ENCODE measurements at regions not wholly inside any gene's neighbourhood (a gene's known extent, or its start where the extent isn't known, plus 50 kb on each side); places are given as distances from the start of the nearest gene placed in this dataset.

DNA sequence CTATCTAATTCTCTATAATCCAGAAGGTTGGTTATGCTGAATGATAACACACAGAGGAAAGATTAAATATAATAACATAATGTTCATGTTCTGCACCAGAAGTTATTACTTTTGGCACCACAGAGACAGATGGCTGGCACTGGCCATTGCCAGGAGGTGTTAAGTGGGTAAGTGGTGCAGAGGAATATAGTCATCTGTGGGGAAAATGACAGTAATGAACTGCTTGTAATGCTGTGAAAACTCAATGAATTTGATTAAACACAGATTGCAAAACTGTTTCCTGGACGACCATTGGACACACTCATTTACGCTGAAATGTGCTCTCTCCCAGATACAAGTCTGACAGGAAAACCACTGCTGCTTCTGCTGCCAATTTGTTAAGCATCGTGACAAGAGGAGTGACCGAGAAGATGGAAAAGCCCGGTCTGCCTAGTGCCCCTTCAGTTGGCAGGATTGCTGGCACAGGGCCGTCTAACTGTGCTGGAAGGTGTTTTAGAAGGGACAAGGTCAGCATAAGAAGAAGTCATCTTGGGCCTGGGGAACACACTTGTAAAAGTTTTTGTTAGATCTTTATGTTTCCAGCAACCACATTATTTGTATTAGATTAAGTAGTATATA, 567.4 kb downstream of the CBLN4 start:
- TF ChIP-seq EZH2 (IDR thresholded peaks at IDR 0.05; ENCODE audit: borderline replicate concordance, insufficient read depth, low read depth, low read length, poor library complexity, severe bottlenecking): no peak
- TF ChIP-seq, protein P1, sequence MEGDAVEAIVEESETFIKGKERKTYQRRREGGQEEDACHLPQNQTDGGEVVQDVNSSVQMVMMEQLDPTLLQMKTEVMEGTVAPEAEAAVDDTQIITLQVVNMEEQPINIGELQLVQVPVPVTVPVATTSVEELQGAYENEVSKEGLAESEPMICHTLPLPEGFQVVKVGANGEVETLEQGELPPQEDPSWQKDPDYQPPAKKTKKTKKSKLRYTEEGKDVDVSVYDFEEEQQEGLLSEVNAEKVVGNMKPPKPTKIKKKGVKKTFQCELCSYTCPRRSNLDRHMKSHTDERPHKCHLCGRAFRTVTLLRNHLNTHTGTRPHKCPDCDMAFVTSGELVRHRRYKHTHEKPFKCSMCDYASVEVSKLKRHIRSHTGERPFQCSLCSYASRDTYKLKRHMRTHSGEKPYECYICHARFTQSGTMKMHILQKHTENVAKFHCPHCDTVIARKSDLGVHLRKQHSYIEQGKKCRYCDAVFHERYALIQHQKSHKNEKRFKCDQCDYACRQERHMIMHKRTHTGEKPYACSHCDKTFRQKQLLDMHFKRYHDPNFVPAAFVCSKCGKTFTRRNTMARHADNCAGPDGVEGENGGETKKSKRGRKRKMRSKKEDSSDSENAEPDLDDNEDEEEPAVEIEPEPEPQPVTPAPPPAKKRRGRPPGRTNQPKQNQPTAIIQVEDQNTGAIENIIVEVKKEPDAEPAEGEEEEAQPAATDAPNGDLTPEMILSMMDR (IDR thresholded peaks at IDR 0.05): no peak
